GF-D8 (cell line): ENCODE measurements at regions not wholly inside any gene's neighbourhood (a gene's known extent, or its start where the extent isn't known, plus 50 kb on each side); places are given as distances from the start of the nearest gene placed in this dataset.

Source experiments
- DNase-seq: peaks from one replicate; lab custom pipeline; 2025; lab: John Stamatoyannopoulos, UW

GRCh38 chr3:72259755-72260587 lies 475.0 kb upstream of the PROK2 start:
- DNase-seq = no peak

DNA sequence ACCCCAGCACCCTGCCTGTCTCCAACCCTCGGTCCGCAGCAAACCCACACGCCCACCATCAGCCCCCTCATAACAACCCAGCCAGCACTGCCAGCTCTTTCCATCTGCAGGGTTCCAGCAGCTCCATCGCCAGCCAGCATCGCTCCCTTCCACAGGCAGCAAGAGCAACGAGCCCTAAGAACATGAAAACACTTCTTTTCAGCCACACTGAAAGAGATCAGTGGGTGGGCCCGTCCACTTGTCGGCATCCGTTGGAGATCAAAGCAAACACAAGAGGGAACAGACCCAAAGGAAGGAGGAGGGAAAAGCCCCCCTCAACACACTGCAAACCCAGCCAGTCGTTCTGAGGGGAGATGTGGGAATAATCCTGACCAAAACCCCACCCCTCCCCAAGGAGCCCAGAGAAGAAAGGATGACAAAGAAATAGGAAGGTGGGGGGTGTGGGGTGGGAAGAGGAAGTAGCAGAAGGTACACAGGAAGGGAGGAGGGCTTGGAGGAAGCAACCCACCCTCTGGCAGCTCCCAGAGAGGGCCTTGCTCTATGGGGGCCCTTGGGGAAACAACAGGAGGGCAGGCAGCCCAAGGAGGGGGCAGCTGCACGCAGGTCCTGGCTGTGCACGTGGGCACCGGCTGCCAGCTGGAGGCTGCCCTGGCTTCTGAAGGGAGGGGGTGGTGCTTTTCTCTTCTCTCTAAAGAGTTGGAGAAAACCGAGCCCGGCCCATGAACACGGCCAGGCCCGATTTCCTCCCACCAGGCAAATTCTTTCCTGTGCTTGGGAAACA lies 473.6 kb upstream of the PROK2 start:
- no peak for DNase-seq

GRCh38 chr3:72257738-72258137 lies 472.8 kb upstream of the PROK2 start:
- no peak for DNase-seq

GRCh38 chr3:72257203-72257602 lies 472.3 kb upstream of the PROK2 start:
- DNase-seq = no peak

- DNase-seq = no peak
Observed at GRCh38 chr3:72256716-72257115, 471.8 kb upstream of the PROK2 start.

DNA sequence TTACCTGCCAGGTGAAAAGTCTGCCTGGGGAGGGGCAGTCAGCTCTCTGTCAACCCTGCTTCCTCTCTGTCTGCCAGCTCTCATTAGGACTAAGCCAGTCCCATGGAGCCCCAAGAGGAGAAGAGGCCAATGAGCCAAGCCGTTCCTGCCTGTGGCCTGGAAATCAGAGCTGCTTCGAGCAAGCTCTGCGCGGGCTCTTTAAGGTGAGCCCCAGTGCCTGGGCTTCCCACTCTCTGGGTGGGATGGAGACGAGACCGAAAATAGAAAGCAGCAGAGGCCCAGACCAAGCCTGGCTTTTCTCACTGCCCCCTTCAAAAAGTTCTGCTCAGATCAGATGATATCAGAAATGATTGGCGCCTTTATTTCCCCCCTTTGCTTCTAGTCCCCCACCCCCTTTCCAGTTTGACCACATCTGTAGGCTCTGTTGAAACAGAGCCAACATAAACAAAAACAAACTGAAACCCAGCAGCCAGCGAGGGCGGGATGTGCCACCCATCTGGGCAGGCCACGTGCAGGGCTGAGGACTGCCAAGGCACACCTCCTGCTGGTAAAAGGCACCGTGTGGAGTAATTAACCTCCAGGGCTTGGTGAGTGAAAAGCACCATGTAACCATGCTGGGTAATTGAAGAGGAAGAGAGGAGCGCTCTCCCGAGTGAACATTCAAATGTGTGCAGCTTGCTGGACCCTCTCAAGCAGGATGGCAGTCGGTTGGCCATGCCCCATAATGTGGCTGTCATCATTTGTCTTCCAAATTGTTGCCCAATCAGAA lies 471.0 kb upstream of the PROK2 start:
- DNase-seq = no peak

DNA sequence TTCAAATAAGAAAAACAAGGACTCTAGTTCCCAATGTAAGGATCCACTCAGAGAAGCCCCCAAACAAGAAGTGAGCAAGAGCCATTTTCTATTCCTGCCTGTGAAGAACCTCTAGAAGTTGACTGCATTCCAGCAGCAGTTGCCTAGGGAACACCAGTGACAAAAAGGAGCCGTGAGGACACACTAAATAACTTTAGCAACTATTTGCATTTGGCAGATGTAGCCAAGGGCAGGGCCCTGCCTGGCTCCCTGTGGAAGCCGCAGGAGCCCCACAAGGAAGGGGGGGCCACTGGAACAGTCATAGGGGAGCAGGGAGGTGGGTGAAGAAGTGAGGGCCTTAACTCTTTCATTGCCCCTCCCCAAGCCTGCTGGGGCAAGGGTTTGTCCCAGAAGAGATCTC lies 470.2 kb upstream of the PROK2 start:
- DNase-seq = no peak

DNA sequence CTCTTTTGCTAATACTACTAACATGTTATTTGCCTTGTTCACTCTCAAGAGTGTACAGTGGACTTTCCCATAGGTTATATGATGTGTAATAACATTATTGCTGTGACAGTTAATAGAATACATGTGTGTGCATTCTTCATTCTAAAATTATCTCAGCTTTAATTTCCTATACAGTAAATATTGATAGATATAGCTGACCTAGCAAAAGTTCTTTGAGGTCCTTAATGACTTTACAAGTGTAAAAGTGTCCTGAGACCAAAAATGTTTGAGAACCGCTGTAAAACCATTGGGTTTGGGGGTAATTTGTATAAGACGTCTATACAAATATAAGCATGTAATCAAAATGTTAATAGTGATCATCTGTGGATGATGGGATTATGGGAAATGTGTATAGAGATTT lies 469.5 kb upstream of the PROK2 start:
- DNase-seq = no peak

DNA sequence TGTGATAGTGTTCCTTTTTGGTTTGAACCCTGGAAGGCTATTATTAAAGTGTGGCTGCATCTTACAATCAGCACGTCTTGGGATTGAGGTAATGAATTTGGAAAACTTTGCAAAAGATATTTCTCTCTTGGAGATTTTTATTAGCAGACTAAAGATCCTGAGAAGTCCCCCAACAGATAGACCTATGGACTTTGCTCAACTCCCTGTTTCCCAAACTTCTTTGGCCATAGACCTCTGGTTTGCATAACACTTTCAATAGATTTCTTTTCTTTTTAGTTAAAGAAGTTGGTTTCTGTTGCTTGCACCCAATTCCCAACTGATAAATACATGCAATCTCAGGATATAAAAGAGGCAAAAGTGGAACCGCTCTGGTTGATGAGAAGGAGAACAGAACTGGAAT lies 465.8 kb upstream of the PROK2 start:
- no peak for DNase-seq

- DNase-seq = no peak
Observed at GRCh38 chr3:72248869-72249268, 463.9 kb upstream of the PROK2 start.

GRCh38 chr3:72248389-72248761 lies 463.4 kb upstream of the PROK2 start:
- no peak for DNase-seq

- no peak for DNase-seq
Observed at GRCh38 chr3:72247645-72248388, 462.9 kb upstream of the PROK2 start.

DNA sequence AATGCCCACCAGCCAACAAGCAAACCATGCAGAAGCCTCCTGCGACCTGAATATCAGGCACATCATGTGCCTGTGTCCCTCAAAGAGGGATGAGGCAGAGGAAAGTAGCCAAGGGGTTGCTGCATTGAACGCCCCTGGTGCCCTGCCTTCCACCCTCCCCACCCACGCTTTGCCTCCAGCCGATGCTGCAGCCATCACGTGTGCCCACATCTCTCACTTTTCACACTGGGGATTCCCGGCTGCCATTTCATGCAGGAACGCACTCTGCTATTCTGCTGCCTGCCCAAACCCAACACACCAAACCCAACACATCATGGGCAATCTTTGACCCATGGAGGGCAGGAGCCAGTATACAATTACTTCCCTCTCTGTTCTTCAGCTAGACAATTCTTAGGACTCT lies 462.2 kb upstream of the PROK2 start:
- DNase-seq = no peak

- no peak for DNase-seq
Observed at GRCh38 chr3:72246685-72247084, 461.7 kb upstream of the PROK2 start.

DNA sequence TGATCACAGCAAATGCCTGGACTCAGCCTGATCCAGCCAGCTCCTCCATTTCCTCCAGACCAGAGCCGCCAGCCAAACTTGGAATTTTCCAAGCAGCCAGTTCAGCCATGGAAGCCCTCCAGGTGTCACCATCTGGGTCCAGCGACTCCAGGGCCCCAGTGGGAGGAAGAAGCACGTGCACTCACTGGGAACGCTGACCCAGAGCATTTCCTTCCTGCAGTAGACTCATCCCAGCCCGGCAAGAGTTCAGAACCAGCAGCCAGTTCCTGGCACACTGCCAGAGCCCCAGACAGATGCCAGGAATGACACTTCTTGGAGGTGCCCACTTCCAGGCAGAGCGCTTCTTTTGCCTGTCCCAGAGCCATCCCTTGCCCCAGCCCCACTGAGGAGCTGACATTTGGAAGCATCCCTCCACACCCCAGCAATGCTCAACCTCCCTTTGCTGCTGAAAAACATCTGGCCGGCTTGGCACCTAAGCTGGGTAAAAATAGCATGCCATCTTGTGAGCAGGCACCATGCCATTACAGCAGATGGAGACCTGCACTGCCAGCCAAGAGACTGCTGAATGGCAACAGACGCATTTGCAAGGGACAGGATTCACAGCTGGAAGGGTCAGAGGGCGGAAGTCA lies 460.3 kb upstream of the PROK2 start:
- no peak for DNase-seq

DNA sequence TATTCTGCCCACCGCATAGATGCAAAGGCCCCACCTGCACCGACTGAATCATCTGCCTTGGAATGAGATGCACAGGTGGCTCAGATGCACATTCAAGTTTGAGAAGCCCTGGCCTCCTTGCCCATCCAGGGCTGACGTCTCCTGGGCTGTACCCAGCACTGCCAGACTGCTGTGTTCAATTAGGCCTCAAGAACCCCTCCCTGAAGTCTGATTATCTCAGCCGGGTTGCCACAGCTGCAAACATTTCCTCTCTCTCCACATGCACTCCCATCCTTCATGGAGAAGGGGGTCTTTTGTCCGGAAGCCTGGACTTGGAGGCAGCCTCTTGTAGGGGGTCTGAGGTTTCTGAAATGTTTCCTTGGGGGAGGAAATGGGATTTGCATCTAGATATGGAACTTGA lies 459.4 kb upstream of the PROK2 start:
- no peak for DNase-seq

GRCh38 chr3:72242326-72242725 lies 457.4 kb upstream of the PROK2 start:
- DNase-seq = no peak

- DNase-seq = no peak
Observed at GRCh38 chr3:72241525-72241924, 456.6 kb upstream of the PROK2 start.

DNA sequence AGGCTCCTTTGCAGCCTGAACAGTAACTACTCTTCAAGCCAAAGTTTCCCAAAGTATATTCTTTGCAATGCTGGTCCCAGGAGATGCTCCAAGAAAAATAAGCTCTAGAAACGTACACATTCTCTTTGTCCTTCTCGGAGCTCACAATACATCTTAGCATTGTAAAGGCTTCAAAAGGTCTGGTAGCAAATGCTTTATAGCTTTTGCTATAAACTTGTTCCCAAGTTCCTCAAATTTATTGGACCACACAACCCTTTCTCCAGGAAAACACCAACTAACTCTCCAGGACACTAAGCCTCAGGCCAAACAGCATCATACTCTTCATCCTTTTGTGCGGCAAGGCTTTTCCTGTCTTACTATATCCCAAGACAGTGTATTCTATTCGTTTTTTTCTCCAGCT lies 455.6 kb upstream of the PROK2 start:
- DNase-seq = no peak

- no peak for DNase-seq
Observed at GRCh38 chr3:72238801-72239200, 453.9 kb upstream of the PROK2 start.

DNA sequence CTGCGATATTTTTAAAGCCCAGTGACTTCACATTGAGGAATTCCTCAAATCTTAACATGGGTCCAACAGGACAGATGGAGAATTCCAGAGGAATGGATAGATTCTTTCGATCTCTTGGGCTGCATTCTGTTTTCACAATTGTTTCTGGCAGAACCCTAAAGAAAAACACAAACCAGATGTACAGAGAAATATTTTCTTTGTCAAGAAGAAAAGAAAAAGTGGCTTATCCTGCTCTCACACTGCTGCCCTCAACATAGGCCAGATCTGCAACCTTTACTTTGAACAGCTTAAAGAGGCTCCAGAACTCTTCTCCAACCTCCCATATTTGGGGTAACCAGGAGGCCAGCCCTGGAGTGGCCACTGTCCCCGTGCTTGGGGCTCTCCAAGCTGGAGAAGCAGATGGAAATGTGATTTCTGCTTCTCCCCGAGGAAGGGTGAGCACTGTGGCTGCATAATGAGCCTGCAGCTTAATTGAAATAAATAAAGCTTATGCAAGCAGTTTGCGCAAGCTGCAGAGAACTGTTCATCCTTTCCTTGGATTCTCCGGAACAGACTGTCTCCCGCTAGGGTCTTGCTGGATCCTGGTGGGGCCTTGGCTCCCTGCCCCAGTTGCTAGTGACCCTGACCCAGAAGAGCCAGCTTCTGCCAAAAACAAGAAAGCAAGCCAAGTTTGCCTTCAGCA lies 453.2 kb upstream of the PROK2 start:
- no peak for DNase-seq
